GM23338 (cell line): ENCODE measurements at regions not wholly inside any gene's neighbourhood (a gene's known extent, or its start where the extent isn't known, plus 50 kb on each side); places are given as distances from the start of the nearest gene placed in this dataset.

ENCODE experiments used
- CREB1 ChIP-seq: fragments of 250-450 bp; sonication (Bioruptor Pico); IDR thresholded peaks from 2 replicates; pipeline ENCODE4 v1.5.0; 2020; ENCODE audit warnings: low read depth, mild to moderate bottlenecking, moderate library complexity
- CTCF ChIP-seq, 2 experiments: fragments of 200-600 bp in 1 of 2; sonication (generic) in 1 of 2; conservative IDR thresholded peaks; 2 replicates each; pipeline versions ENCODE4 v1.5.1 to v1.6.1; 2016 to 2017; ENCODE audit warnings: antibody characterized with exemption in 2 of 2, low read depth in 2 of 2, mild to moderate bottlenecking in 2 of 2, moderate library complexity in 1 of 2
- ETS1 ChIP-seq: IDR thresholded peaks from 2 replicates; pipeline ENCODE4 v1.6.1; 2016; ENCODE audit warnings: antibody characterized with exemption
- EZH2 ChIP-seq: fragments of 200-600 bp; sonication (generic); IDR thresholded peaks from one replicate; pipeline ENCODE4 v1.8.0; 2017; ENCODE audit warnings: antibody characterized with exemption, mild to moderate bottlenecking, low read depth; ENCODE audit not compliant: unreplicated experiment
- EZH2phosphoT487 ChIP-seq: fragments of 200-600 bp; sonication (generic); IDR thresholded peaks from one replicate; pipeline ENCODE4 v1.8.1; 2018; ENCODE audit warnings: antibody characterized with exemption; ENCODE audit not compliant: unreplicated experiment
- JUNB ChIP-seq: IDR thresholded peaks from one replicate; pipeline ENCODE4 v1.6.1; 2016; ENCODE audit warnings: antibody characterized with exemption; ENCODE audit not compliant: unreplicated experiment
- NANOG ChIP-seq: IDR thresholded peaks from 2 replicates; pipeline ENCODE4 v1.6.1; 2016; ENCODE audit warnings: antibody characterized with exemption, borderline replicate concordance
- POLR2AphosphoS5 ChIP-seq: IDR thresholded peaks from 2 replicates; pipeline ENCODE4 v1.6.1; 2016; ENCODE audit warnings: antibody characterized with exemption, low read depth
- REST ChIP-seq: IDR thresholded peaks from one replicate; pipeline ENCODE4 v1.6.1; 2018; ENCODE audit warnings: antibody characterized with exemption; ENCODE audit not compliant: unreplicated experiment

GRCh38 chr6:22024973-22025467 lies 271.8 kb downstream of the PRL start:
- no peak for TF ChIP-seq POLR2AphosphoS5
- TF ChIP-seq CTCF (conservative IDR thresholded peaks at IDR 0.05; ENCODE audit: low read depth in 2 of 2): no peak
- no peak for TF ChIP-seq NANOG
- TF ChIP-seq ETS1: no peak
- no peak for TF ChIP-seq EZH2
- no peak for TF ChIP-seq EZH2phosphoT487
- no peak for TF ChIP-seq REST
- no peak for TF ChIP-seq JUNB
- no peak for TF ChIP-seq CREB1
